ENCODE measurements at regions not wholly inside any gene's neighbourhood (a gene's known extent, or its start where the extent isn't known, plus 50 kb on each side); places are given as distances from the start of the nearest gene placed in this dataset.

- TF ChIP-seq CTCF (IDR thresholded peaks at IDR 0.05): no peak
- no peak for TF ChIP-seq POLR2A (IDR thresholded peaks at IDR 0.05)
Observed at GRCh38 chr9:88874391-88874790, 116.9 kb upstream of the S1PR3 start.
